Thyroid gland (tissue), 4 donors: ENCODE measurements at regions not wholly inside any gene's neighbourhood (a gene's known extent, or its start where the extent isn't known, plus 50 kb on each side); places are given as distances from the start of the nearest gene placed in this dataset.

ENCODE experiments used
- DNase-seq, 2 donors: peaks; one replicate each; pipeline ENCODE4 v3.0.0-alpha.2; 2019
- H3K27ac ChIP-seq, 3 donors: fragments of 200-600 bp; sonication (generic); 1 replicate in 2 of 3; 2 replicates in 1 of 3; pipeline ENCODE4 v1.5.1; 2016 to 2019; ENCODE audit warnings: mild to moderate bottlenecking in 1 of 3, moderate library complexity in 1 of 3
- H3K27me3 ChIP-seq: fragments of 200-600 bp; sonication (generic); one replicate; pipeline ENCODE4 v1.5.1; 2019
- H3K36me3 ChIP-seq, 2 donors: fragments of 200-600 bp; sonication (generic); one replicate each; pipeline ENCODE4 v1.5.1; 2016 to 2019
- H3K4me1 ChIP-seq, 2 donors: fragments of 200-600 bp; sonication (generic); one replicate each; pipeline ENCODE4 v1.5.1; 2017 to 2019
- H3K4me3 ChIP-seq, 3 donors: fragments of 200-600 bp; sonication (generic); replicated peaks in 1 of 3; 1 replicate in 2 of 3; 2 replicates in 1 of 3; pipeline ENCODE4 v1.5.1; 2016; ENCODE audit warnings: mild to moderate bottlenecking in 1 of 3
- H3K9me3 ChIP-seq: fragments of 200-600 bp; sonication (generic); one replicate; pipeline ENCODE4 v1.5.1; 2017
- POLR2A ChIP-seq, 2 donors: fragments of 450-650 bp; IDR thresholded peaks; one replicate each; pipeline ENCODE4 v1.6.1; 2017; ENCODE audit warnings: antibody characterized with exemption in 2 of 2, mild to moderate bottlenecking in 2 of 2, moderate library complexity in 1 of 2
- WGBS, 2 donors: methylation state at CpG; one replicate each; pipeline ENCODE4 v1.1.5; 2017; 5-methylcytosine and 5-hydroxymethylcytosine counted together
- intact Hi-C: fragments of 100-400 bp; cut with DNase I; formaldehyde crosslinking; loops from one replicate; pipeline ENCODE4 v1.15.1; 2023
- TF ChIP-seq, protein P1 (sequence below), 6 experiments: fragments of 200-600 bp in 3 of 6; fragments of 450-650 bp in 3 of 6; sonication (generic) in 3 of 6; IDR thresholded peaks; one replicate each; pipeline ENCODE4 v1.5.1; 2016 to 2019; ENCODE audit warnings: antibody characterized with exemption in 6 of 6, mild to moderate bottlenecking in 2 of 6, inconsistent platforms in 1 of 6, moderate library complexity in 1 of 6

DNA sequence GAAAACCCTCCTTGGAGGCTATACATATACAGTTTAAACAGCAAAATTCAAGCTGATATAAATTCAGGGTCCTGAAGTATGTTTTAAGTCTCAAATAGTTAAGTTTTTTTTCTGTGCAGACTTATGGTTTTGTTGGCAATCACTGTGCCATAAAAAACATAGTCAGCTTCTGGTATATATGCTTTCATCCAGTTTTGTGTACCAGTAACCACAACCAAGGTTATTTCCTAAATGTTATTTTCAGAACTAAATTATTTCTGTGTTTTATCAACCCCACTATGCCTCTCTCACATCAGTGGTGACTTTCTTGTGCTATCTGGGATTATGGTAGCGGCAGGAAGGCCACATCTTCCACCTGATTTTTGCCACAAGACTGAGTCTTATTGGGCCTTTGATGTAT lies 107.7 kb upstream of the SMARCA2 start:
- Histone ChIP-seq H3K4me1 (no peaks in the 10 kb centered on the region), H3K36me3 (no peaks in the 10 kb centered on the region), H3K4me3 (no peak overlapping the region), H3K27me3 (no peaks in the 10 kb centered on the region), H3K27ac (no peak overlapping the region), H3K9me3 (no peaks in the 10 kb centered on the region)
- TF ChIP-seq POLR2A (IDR thresholded peaks at IDR 0.05): no peak
- TF ChIP-seq, protein P1, sequence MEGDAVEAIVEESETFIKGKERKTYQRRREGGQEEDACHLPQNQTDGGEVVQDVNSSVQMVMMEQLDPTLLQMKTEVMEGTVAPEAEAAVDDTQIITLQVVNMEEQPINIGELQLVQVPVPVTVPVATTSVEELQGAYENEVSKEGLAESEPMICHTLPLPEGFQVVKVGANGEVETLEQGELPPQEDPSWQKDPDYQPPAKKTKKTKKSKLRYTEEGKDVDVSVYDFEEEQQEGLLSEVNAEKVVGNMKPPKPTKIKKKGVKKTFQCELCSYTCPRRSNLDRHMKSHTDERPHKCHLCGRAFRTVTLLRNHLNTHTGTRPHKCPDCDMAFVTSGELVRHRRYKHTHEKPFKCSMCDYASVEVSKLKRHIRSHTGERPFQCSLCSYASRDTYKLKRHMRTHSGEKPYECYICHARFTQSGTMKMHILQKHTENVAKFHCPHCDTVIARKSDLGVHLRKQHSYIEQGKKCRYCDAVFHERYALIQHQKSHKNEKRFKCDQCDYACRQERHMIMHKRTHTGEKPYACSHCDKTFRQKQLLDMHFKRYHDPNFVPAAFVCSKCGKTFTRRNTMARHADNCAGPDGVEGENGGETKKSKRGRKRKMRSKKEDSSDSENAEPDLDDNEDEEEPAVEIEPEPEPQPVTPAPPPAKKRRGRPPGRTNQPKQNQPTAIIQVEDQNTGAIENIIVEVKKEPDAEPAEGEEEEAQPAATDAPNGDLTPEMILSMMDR (IDR thresholded peaks at IDR 0.05): no peak
- 93 to 94% methylated on average over 1 of the region's 1 CpG for WGBS, 2 donors
- intact Hi-C loops: no loop called here
- DNase-seq: no peak

DNA sequence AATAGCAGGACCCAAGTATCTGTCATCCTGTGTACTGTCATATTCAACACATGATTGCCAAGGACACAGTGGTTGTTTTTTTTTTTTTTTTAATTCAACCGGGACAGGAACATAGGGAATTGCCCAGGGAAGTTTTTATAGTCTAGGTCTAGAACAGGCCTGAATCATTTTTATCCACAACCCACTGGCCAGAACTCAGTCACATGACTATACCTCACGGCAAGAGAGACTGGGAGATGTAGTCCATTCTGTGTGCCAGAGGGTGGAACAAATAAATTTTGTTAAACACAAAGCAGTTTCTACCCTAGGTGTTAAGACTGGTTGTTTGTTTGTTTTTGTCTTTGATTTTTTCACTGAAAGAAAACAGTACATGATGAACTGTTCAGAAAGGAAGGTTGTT lies 105.8 kb upstream of the SMARCA2 start:
- WGBS, 2 donors: 64 to 71% methylated on average over 2 of the region's 2 CpGs
- no peak for DNase-seq
- intact Hi-C loops: no loop called here

DNA sequence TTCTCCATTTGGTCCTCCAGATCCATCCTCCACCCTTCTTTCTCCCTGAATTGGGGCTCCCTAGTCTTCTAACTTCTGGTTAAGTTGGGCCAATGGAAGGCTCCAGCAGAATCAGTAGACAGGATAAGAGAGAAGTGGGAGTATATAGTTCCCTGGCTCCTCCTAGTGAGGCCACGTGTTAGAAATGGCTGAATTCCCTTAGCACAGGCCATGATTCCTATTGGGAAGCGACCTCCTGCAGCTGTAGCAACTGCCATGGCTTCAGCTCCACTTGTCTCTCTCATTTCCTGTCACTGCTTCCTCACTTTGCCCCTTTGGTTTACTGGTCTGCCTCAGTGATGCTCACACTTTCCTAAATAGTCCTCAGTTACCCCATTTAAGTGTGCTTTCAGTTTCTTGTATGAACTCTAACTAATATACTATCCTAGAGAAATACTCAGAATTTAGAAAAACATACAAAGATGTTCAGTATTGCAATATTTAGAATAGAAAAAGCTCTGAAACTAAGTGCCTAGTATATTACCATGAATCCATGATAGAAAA lies 104.8 kb upstream of the SMARCA2 start:
- 65 to 72% methylated on average over 2 of the region's 2 CpGs for WGBS, 2 donors
- DNase-seq: no peak
- TF ChIP-seq, protein P1 (IDR thresholded peaks at IDR 0.05): no peak
- TF ChIP-seq POLR2A (IDR thresholded peaks at IDR 0.05): no peak
- no peak overlapping the region for H3K4me3 ChIP-seq
- H3K4me1 ChIP-seq: no peaks in the 10 kb centered on the region
- H3K27me3 ChIP-seq: no peaks in the 10 kb centered on the region
- intact Hi-C loops: no loop called here
- no peak overlapping the region for H3K27ac ChIP-seq
- H3K9me3 ChIP-seq: no peaks in the 10 kb centered on the region
- no peaks in the 10 kb centered on the region for H3K36me3 ChIP-seq

More for the DNA sequence above, 105.8 kb upstream of the SMARCA2 start:
- Histone ChIP-seq H3K27me3 (no peaks in the 10 kb centered on the region), H3K4me1 (no peaks in the 10 kb centered on the region), H3K36me3 (no peaks in the 10 kb centered on the region), H3K4me3 (no peak overlapping the region), H3K9me3 (no peaks in the 10 kb centered on the region), H3K27ac (no peak overlapping the region)
- TF ChIP-seq POLR2A (IDR thresholded peaks at IDR 0.05): no peak
- TF ChIP-seq, protein P1 (IDR thresholded peaks at IDR 0.05): no peak

DNA sequence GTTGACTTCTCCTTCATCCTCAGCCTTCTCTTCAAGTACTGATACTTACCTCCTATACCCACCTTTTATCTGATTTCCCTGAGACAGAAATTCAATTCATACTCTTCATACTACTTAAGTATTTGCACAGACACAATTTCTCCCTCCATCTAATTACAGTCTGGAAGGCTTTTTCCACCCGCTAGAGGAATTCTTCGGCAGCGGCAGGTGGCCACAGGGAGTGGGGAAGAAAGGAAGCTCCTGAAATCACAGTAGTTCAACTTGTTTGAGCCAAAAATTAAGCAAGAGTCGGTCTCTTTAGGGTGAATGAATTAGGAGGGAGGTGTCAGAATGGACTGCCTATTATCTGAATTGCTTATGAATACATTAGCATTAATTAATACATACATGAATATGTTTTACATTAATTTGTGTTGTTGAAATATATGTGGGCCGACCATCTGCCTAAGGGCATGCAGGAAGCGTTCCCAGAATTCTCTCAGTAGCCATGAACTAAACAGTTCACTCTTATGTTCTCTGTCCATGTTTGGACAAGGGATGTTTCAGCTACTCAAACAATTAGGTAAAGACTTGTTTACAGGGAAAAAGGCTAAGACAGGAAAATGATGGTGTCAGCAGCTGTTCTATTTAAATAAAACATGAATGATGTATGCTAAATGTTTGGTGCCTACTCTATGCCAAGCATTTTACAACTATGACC lies 101.4 kb upstream of the SMARCA2 start:
- Histone ChIP-seq H3K4me1 (no peaks in the 10 kb centered on the region), H3K27me3 (no peaks in the 10 kb centered on the region), H3K27ac (no peak overlapping the region), H3K9me3 (no peaks in the 10 kb centered on the region), H3K36me3 (no peaks in the 10 kb centered on the region), H3K4me3 (no peak overlapping the region)
- DNase-seq: no peak
- WGBS, 2 donors: 84 to 87% methylated on average over 6 of the region's 6 CpGs
- intact Hi-C loops: no loop called here
- TF ChIP-seq, protein P1 (IDR thresholded peaks at IDR 0.05): no peak
- no peak for TF ChIP-seq POLR2A (IDR thresholded peaks at IDR 0.05)

DNA sequence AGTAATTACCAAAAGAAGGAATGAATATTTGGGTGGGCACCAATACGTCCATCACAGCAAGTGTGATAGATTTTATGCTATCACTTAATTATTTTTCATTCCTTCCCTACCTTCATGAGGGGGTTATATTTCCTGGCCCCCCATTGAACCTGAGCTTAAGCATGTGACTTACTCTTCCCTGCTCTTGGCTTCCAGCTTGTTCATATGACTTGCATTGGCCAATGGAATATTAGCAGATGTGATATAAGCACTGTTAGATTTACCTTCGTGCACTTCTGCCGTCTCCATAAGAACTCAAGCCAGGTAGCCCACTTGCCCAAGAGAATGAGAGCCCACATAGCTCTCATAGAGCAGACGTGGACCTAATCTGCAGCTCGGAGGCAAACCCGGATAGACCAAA lies 99.1 kb upstream of the SMARCA2 start:
- H3K36me3 ChIP-seq: no peaks in the 10 kb centered on the region
- DNase-seq: no peak
- H3K27me3 ChIP-seq: no peaks in the 10 kb centered on the region
- no peak overlapping the region for H3K4me3 ChIP-seq
- TF ChIP-seq, protein P1 (IDR thresholded peaks at IDR 0.05): no peak
- TF ChIP-seq POLR2A (IDR thresholded peaks at IDR 0.05): no peak
- intact Hi-C loops: no loop called here
- 94 to 95% methylated on average over 6 of the region's 6 CpGs for WGBS, 2 donors
- no peaks in the 10 kb centered on the region for H3K9me3 ChIP-seq
- no peaks in the 10 kb centered on the region for H3K4me1 ChIP-seq
- no peak overlapping the region for H3K27ac ChIP-seq
